GM19324 (cell line): ENCODE measurements at regions not wholly inside any gene's neighbourhood (a gene's known extent, or its start where the extent isn't known, plus 50 kb on each side); places are given as distances from the start of the nearest gene placed in this dataset.
"Not testable (repeated sequence)": the region's sequence is repeated elsewhere in the genome, so short reads cannot be mapped to it uniquely, and the experiment has no call there.

Source experiments
- ATAC-seq: cut with Tn5 transposase; IDR thresholded peaks from one replicate; pipeline ENCODE4 v1.9.1; 2021; ENCODE audit warnings: mild to moderate bottlenecking, moderate library complexity; ENCODE audit not compliant: unreplicated experiment, low FRiP score

- ATAC-seq, result no peak
Observed at GRCh38 chr5:21087766-21088165, 1099.8 kb upstream of the CDH18 start.

DNA sequence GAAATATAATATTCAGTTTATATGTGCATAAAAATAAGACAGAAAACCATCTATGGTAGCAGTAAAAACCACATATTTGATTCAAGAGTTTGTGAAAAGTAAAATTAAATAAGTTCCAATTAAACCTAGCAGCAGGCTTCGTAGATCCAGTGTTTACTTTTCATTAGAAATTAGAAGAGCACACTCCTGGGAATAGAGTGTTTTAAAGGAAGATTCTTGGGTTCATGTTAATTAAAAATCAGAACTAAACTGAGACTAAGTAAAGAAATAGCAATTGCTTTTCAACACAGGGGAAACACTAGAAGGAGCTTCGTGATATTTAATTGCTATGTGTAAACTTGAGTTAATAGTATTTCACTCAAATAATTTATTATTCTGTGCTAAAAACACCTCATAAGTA lies 1097.8 kb upstream of the CDH18 start:
- no peak for ATAC-seq

DNA sequence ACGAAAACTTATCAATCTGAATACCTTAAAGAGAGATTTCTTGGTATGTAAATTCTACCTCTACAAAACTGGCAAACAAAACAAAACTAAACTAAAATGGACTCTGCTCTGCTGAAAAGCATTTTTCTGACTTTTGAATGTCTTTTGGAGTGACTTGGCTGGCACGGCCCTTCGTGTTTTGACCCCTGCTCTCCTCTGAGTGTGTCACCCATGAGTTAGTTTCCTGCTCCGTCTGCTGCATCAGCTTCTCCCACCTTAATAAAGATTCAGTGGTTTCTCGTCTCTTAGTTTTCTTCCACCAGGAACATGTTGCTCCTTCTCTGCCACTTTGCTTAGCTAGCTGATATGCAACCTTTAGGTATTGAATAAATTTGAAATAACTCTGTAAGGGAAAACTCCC lies 1084.0 kb upstream of the CDH18 start:
- no peak for ATAC-seq

- no peak for ATAC-seq
Observed at GRCh38 chr5:21071421-21071820, 1083.4 kb upstream of the CDH18 start.

- ATAC-seq, result no peak
Observed at GRCh38 chr5:21070858-21071257, 1082.9 kb upstream of the CDH18 start.

GRCh38 chr5:21067724-21068123 lies 1079.7 kb upstream of the CDH18 start:
- no peak for ATAC-seq

DNA sequence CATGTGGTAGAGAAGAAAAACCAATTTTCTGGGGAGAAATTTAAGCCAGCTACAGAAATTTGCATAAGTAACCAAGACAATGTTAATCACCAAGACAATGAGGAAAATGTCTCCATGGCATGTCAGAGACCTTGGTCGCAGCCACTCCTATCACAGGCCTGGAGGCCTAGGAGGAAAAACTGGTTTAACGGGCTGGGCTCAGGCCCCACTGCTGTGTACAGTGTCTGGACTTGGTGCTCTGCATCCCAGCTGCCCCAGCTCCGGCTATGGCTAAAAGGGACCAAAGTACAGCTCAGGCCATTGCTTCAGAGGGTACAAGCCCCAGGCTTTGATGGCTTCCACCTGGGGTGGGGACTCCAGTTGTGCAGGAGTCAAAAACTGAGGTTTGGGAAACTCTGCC lies 1075.1 kb upstream of the CDH18 start:
- no peak for ATAC-seq

- ATAC-seq, result peak; percentile 85
Observed at GRCh38 chr5:21058289-21058688, 1070.3 kb upstream of the CDH18 start.

- ATAC-seq, result no peak
Observed at GRCh38 chr5:21051945-21052344, 1063.9 kb upstream of the CDH18 start.

GRCh38 chr5:21049901-21050300 lies 1061.9 kb upstream of the CDH18 start:
- ATAC-seq, result no peak

DNA sequence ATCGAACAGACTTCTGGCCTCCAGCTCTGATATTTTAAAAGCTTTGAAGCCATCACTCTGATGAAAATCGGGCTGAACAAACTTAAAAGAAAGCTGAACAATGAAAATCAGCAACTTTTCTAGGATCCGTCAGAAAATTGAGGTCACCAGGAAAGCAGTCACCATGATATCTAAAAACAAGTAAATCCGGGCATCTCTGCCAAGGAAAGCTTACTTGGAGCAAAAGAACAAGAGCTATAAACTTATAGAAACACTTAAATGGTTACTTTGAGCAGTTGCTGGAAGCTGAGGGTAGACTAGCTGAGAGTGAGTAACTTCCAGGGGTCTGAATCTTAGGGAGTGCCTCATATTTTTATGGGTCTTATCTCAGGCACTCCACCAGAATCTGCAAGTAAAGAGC lies 1043.0 kb upstream of the CDH18 start:
- ATAC-seq, result no peak

GRCh38 chr5:21024966-21025365 lies 1037.0 kb upstream of the CDH18 start:
- no peak for ATAC-seq

DNA sequence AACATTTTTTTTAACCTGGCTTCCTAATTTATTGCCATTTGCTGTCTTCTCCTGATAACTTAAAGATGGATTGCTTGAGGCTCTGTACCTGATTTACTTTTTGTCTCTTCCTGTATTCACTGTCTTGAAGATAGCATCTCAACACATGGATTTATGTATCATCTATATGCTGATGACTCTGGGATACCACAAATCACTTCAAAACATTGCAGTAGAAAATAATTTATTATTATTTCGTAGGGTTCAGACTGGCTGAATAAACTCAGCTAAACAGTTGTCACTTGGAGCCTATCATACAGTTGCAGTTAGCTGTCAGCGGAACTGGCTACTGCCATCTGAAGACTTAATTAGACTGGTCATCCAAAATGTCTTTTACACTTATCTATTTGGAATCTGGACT lies 1025.2 kb upstream of the CDH18 start:
- ATAC-seq, result no peak

GRCh38 chr5:21007781-21008180 lies 1019.8 kb upstream of the CDH18 start:
- ATAC-seq, result no peak

GRCh38 chr5:20988933-20989332 lies 1000.9 kb upstream of the CDH18 start:
- ATAC-seq, result not testable (repeated sequence)

GRCh38 chr5:20985754-20986153 lies 997.8 kb upstream of the CDH18 start:
- no peak for ATAC-seq

GRCh38 chr5:20974426-20974825 lies 986.4 kb upstream of the CDH18 start:
- ATAC-seq, result no peak

- peak; percentile 63 for ATAC-seq
Observed at GRCh38 chr5:20972419-20972925, 984.5 kb upstream of the CDH18 start.

GRCh38 chr5:20959347-20959746 lies 971.3 kb upstream of the CDH18 start:
- ATAC-seq, result no peak

DNA sequence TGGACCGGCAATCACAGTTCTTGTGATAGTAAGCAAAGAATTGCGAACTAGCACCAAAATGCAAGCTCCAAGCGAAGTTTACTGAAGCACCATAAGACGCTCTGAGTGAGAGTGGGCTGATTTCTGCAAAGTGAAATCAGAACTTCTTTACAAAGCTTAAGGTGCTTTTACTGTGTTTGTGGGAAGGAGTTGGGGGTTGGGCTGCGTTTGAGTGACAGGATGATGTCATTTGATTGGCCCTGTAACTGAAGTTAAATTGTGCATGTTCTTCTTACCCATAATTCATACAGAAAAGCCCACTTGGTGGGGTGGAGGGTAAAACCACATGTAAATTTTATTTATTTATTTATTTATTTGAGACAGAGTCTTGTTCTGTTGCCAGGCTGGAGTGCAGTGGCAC lies 970.6 kb upstream of the CDH18 start:
- no peak for ATAC-seq

GRCh38 chr5:20956134-20956533 lies 968.1 kb upstream of the CDH18 start:
- ATAC-seq, result no peak

GRCh38 chr5:20949636-20950035 lies 961.6 kb upstream of the CDH18 start:
- no peak for ATAC-seq
